BJ (cell line): ENCODE measurements at regions not wholly inside any gene's neighbourhood (a gene's known extent, or its start where the extent isn't known, plus 50 kb on each side); places are given as distances from the start of the nearest gene placed in this dataset.

Source experiments
- CTCF ChIA-PET: fragments of 350-600 bp; formaldehyde crosslinking; extraction: SDS; loops from one replicate; lab custom pipeline; 2021; ENCODE audit warnings: antibody characterized with exemption, inconsistent platforms; lab: Yijun Ruan, JAX
- POLR2A ChIA-PET: fragments of 300-600 bp; sonication (Branson Sonifier 250); formaldehyde crosslinking; extraction: SDS; loops from one replicate; lab custom pipeline; 2021; ENCODE audit warnings: antibody characterized with exemption; lab: Charles Lee
- DNase-seq: peaks from one replicate; pipeline ENCODE4 v3.0.0-alpha.2; 2011; ENCODE audit warnings: low read depth
- H3K27me3 ChIP-seq: 2 replicates; pipeline ENCODE4 v1.6.0; 2011; ENCODE audit warnings: low read length; ENCODE audit not compliant: control insufficient read depth, insufficient read depth
- H3K36me3 ChIP-seq: 2 replicates; pipeline ENCODE4 v1.5.1; 2011; ENCODE audit warnings: low read length; ENCODE audit not compliant: control insufficient read depth, insufficient read depth
- H3K4me3 ChIP-seq: 2 replicates; pipeline ENCODE4 v1.5.1; 2011; ENCODE audit warnings: low read depth, mild to moderate bottlenecking, control low read depth, low read length
- CTCF ChIP-seq: IDR thresholded peaks from 2 replicates; pipeline ENCODE4 v1.5.1; 2011; ENCODE audit warnings: low read depth, mild to moderate bottlenecking, control low read depth, inconsistent platforms, low read length, moderate library complexity; ENCODE audit not compliant: insufficient read depth

GRCh38 chr9:80699511-80699998 lies 989.8 kb downstream of the TLE1 start:
- Histone ChIP-seq H3K36me3 (no peaks in the 10 kb centered on the region), H3K4me3 (no peak overlapping the region), H3K27me3 (no peaks in the 10 kb centered on the region)
- DNase-seq, result no peak
- TF ChIP-seq CTCF, result no peak
- ChIA-PET POLR2A (no interaction called here), CTCF (no interaction called here)

- TF ChIP-seq CTCF, result no peak
- H3K27me3 ChIP-seq, result no peaks in the 10 kb centered on the region
- POLR2A ChIA-PET, result no interaction called here
- no peak for DNase-seq
- H3K4me3 ChIP-seq, result no peak overlapping the region
- no peaks in the 10 kb centered on the region for H3K36me3 ChIP-seq
- CTCF ChIA-PET, result no interaction called here
These were observed 990.5 kb downstream of the TLE1 start for GRCh38 chr9:80698725-80699410.

GRCh38 chr9:80692751-80693150 lies 996.6 kb downstream of the TLE1 start:
- DNase-seq, result no peak
- POLR2A ChIA-PET, result no interaction called here
- no peaks in the 10 kb centered on the region for H3K27me3 ChIP-seq
- no peaks in the 10 kb centered on the region for H3K36me3 ChIP-seq
- H3K4me3 ChIP-seq, result no peak overlapping the region
- TF ChIP-seq CTCF, result no peak
- CTCF ChIA-PET, result no interaction called here

- CTCF ChIA-PET, result no interaction called here
These were observed 998.1 kb downstream of the TLE1 start for GRCh38 chr9:80691229-80691628.

More at GRCh38 chr9:80691229-80691628, 998.1 kb downstream of the TLE1 start:
- Histone ChIP-seq H3K4me3 (no peak overlapping the region), H3K27me3 (no peaks in the 10 kb centered on the region), H3K36me3 (no peaks in the 10 kb centered on the region)
- no peak for DNase-seq
- no peak for TF ChIP-seq CTCF
- POLR2A ChIA-PET, result no interaction called here
